GM23248 (cell line): ENCODE measurements at regions not wholly inside any gene's neighbourhood (a gene's known extent, or its start where the extent isn't known, plus 50 kb on each side); places are given as distances from the start of the nearest gene placed in this dataset.

Experiments
- EZH2 ChIP-seq: fragments of 200-600 bp; sonication (generic); IDR thresholded peaks from 2 replicates; pipeline ENCODE4 v1.6.1; 2018; ENCODE audit warnings: antibody characterized with exemption, mild to moderate bottlenecking; ENCODE audit not compliant: insufficient read depth, poor library complexity, severe bottlenecking
- EZH2phosphoT487 ChIP-seq: fragments of 200-600 bp; sonication (generic); IDR thresholded peaks from 2 replicates; pipeline ENCODE4 v1.6.1; 2018; ENCODE audit warnings: antibody characterized with exemption, moderate library complexity, mild to moderate bottlenecking, low read depth; ENCODE audit not compliant: insufficient read depth

GRCh38 chr1:102190429-102190828 is 193.7 kb upstream of the OLFM3 start:
- no peak for TF ChIP-seq EZH2
- no peak for TF ChIP-seq EZH2phosphoT487
